ENCODE measurements at regions not wholly inside any gene's neighbourhood (a gene's known extent, or its start where the extent isn't known, plus 50 kb on each side); places are given as distances from the start of the nearest gene placed in this dataset.

GRCh38 chr5:13640270-13640669 lies 304.2 kb downstream of the DNAH5 start:
- Mint-ChIP-seq H3K36me3 (ENCODE audit: low read depth) (no peaks in the 10 kb centered on the region), H3K27ac (no peak overlapping the region), H3K4me3 (no peak overlapping the region), H3K4me1 (no peaks in the 10 kb centered on the region), H3K9me3 (peaks cover 2% of the 10 kb centered on the region), H3K27me3 (no peaks in the 10 kb centered on the region)
- DNase-seq = no peak
- CTCF ChIA-PET = no interaction called here
- POLR2A ChIA-PET = no interaction called here

GRCh38 chr5:13632676-13633075 lies 311.8 kb downstream of the DNAH5 start:
- ChIA-PET CTCF (no interaction called here), POLR2A (no interaction called here)
- peaks cover 3% of the 10 kb centered on the region for H3K9me3 Mint-ChIP-seq

GRCh38 chr5:13629218-13629617 lies 315.3 kb downstream of the DNAH5 start:
- Mint-ChIP-seq H3K4me1 (no peaks in the 10 kb centered on the region), H3K9me3 (peaks cover 14% of the 10 kb centered on the region), H3K4me3 (no peak overlapping the region), H3K36me3 (ENCODE audit: low read depth) (no peaks in the 10 kb centered on the region), H3K27ac (no peak overlapping the region), H3K27me3 (no peaks in the 10 kb centered on the region)
- CTCF ChIA-PET = no interaction called here
- POLR2A ChIA-PET = no interaction called here
- DNase-seq = no peak

More at GRCh38 chr5:13632676-13633075, 311.8 kb downstream of the DNAH5 start:
- Mint-ChIP-seq H3K27ac (no peak overlapping the region), H3K4me3 (no peak overlapping the region), H3K4me1 (no peaks in the 10 kb centered on the region), H3K27me3 (no peaks in the 10 kb centered on the region), H3K36me3 (ENCODE audit: low read depth) (no peaks in the 10 kb centered on the region)
- DNase-seq = no peak

GRCh38 chr5:13627673-13628454 lies 316.6 kb downstream of the DNAH5 start:
- ChIA-PET CTCF (no interaction called here), POLR2A (no interaction called here)
- no peak for DNase-seq
- Mint-ChIP-seq H3K27ac (no peak overlapping the region), H3K4me3 (no peak overlapping the region), H3K36me3 (ENCODE audit: low read depth) (no peaks in the 10 kb centered on the region), H3K4me1 (no peaks in the 10 kb centered on the region), H3K27me3 (no peaks in the 10 kb centered on the region), H3K9me3 (peaks cover 14% of the 10 kb centered on the region)

- POLR2A ChIA-PET = no interaction called here
- DNase-seq = no peak
- no peak overlapping the region for H3K4me3 Mint-ChIP-seq
- H3K27me3 Mint-ChIP-seq = no peaks in the 10 kb centered on the region
- H3K9me3 Mint-ChIP-seq = peaks cover 16% of the 10 kb centered on the region
- H3K27ac Mint-ChIP-seq = no peak overlapping the region
- CTCF ChIA-PET = no interaction called here
- no peaks in the 10 kb centered on the region for H3K4me1 Mint-ChIP-seq
- no peaks in the 10 kb centered on the region for H3K36me3 Mint-ChIP-seq (ENCODE audit: low read depth)
Measured at GRCh38 chr5:13625616-13626198, 318.8 kb downstream of the DNAH5 start.

GRCh38 chr5:13624283-13625074 lies 320.0 kb downstream of the DNAH5 start:
- no peak for DNase-seq
- CTCF ChIA-PET = no interaction called here
- H3K27ac Mint-ChIP-seq = no peak overlapping the region
- no peak overlapping the region for H3K4me3 Mint-ChIP-seq
- H3K9me3 Mint-ChIP-seq = peaks cover 14% of the 10 kb centered on the region
- H3K4me1 Mint-ChIP-seq = no peaks in the 10 kb centered on the region
- POLR2A ChIA-PET = no interaction called here
- H3K27me3 Mint-ChIP-seq = no peaks in the 10 kb centered on the region
- no peaks in the 10 kb centered on the region for H3K36me3 Mint-ChIP-seq (ENCODE audit: low read depth)

GRCh38 chr5:13613621-13614020 lies 330.9 kb downstream of the DNAH5 start:
- no peaks in the 10 kb centered on the region for H3K4me1 Mint-ChIP-seq
- ChIA-PET POLR2A (no interaction called here), CTCF (no interaction called here)
- no peaks in the 10 kb centered on the region for H3K27me3 Mint-ChIP-seq
- H3K9me3 Mint-ChIP-seq = peaks cover 23% of the 10 kb centered on the region
- H3K36me3 Mint-ChIP-seq (ENCODE audit: low read depth) = no peaks in the 10 kb centered on the region
- DNase-seq = no peak
- no peak overlapping the region for H3K27ac Mint-ChIP-seq
- no peak overlapping the region for H3K4me3 Mint-ChIP-seq

GRCh38 chr5:13611604-13612003 lies 332.9 kb downstream of the DNAH5 start:
- no peak for DNase-seq
- Mint-ChIP-seq H3K27me3 (no peaks in the 10 kb centered on the region), H3K4me1 (no peaks in the 10 kb centered on the region), H3K36me3 (ENCODE audit: low read depth) (no peaks in the 10 kb centered on the region), H3K9me3 (peaks cover 23% of the 10 kb centered on the region), H3K27ac (no peak overlapping the region), H3K4me3 (no peak overlapping the region)
- ChIA-PET POLR2A (no interaction called here), CTCF (no interaction called here)

GRCh38 chr5:13609504-13609903 lies 335.0 kb downstream of the DNAH5 start:
- Mint-ChIP-seq H3K36me3 (ENCODE audit: low read depth) (no peaks in the 10 kb centered on the region), H3K9me3 (peaks cover 16% of the 10 kb centered on the region), H3K27ac (no peak overlapping the region), H3K4me3 (no peak overlapping the region), H3K4me1 (no peaks in the 10 kb centered on the region), H3K27me3 (no peaks in the 10 kb centered on the region)
- DNase-seq = no peak
- CTCF ChIA-PET = no interaction called here
- POLR2A ChIA-PET = no interaction called here

GRCh38 chr5:13606051-13606450 lies 338.4 kb downstream of the DNAH5 start:
- peaks cover 2% of the 10 kb centered on the region for H3K9me3 Mint-ChIP-seq
- DNase-seq = no peak
- H3K36me3 Mint-ChIP-seq (ENCODE audit: low read depth) = no peaks in the 10 kb centered on the region
- CTCF ChIA-PET = no interaction called here
- POLR2A ChIA-PET = no interaction called here
- H3K27ac Mint-ChIP-seq = no peak overlapping the region
- H3K27me3 Mint-ChIP-seq = no peaks in the 10 kb centered on the region
- H3K4me1 Mint-ChIP-seq = no peaks in the 10 kb centered on the region
- H3K4me3 Mint-ChIP-seq = no peak overlapping the region

- POLR2A ChIA-PET = no interaction called here
Measured at GRCh38 chr5:13601112-13601511, 343.4 kb downstream of the DNAH5 start.

GRCh38 chr5:13595978-13596377 lies 348.5 kb downstream of the DNAH5 start:
- Mint-ChIP-seq H3K9me3 (peaks cover 4% of the 10 kb centered on the region), H3K4me3 (no peak overlapping the region), H3K36me3 (ENCODE audit: low read depth) (no peaks in the 10 kb centered on the region), H3K27me3 (no peaks in the 10 kb centered on the region), H3K4me1 (no peaks in the 10 kb centered on the region), H3K27ac (no peak overlapping the region)
- DNase-seq = no peak
- POLR2A ChIA-PET = no interaction called here
- CTCF ChIA-PET = no interaction called here

More at GRCh38 chr5:13601112-13601511, 343.4 kb downstream of the DNAH5 start:
- no peak for DNase-seq
- CTCF ChIA-PET = no interaction called here
- no peaks in the 10 kb centered on the region for H3K36me3 Mint-ChIP-seq (ENCODE audit: low read depth)
- no peaks in the 10 kb centered on the region for H3K4me1 Mint-ChIP-seq
- peaks cover 4% of the 10 kb centered on the region for H3K9me3 Mint-ChIP-seq
- H3K27me3 Mint-ChIP-seq = no peaks in the 10 kb centered on the region
- no peak overlapping the region for H3K27ac Mint-ChIP-seq
- no peak overlapping the region for H3K4me3 Mint-ChIP-seq

GRCh38 chr5:13591621-13592020 lies 352.9 kb downstream of the DNAH5 start:
- H3K4me1 Mint-ChIP-seq = no peaks in the 10 kb centered on the region
- H3K36me3 Mint-ChIP-seq (ENCODE audit: low read depth) = no peaks in the 10 kb centered on the region
- no peak overlapping the region for H3K4me3 Mint-ChIP-seq
- ChIA-PET CTCF (no interaction called here), POLR2A (no interaction called here)
- no peak for DNase-seq
- H3K27me3 Mint-ChIP-seq = no peaks in the 10 kb centered on the region
- no peaks in the 10 kb centered on the region for H3K9me3 Mint-ChIP-seq
- no peak overlapping the region for H3K27ac Mint-ChIP-seq

- Mint-ChIP-seq H3K9me3 (no peaks in the 10 kb centered on the region), H3K27ac (no peak overlapping the region), H3K4me1 (no peaks in the 10 kb centered on the region), H3K36me3 (ENCODE audit: low read depth) (no peaks in the 10 kb centered on the region), H3K4me3 (no peak overlapping the region), H3K27me3 (no peaks in the 10 kb centered on the region)
- ChIA-PET POLR2A (no interaction called here), CTCF (no interaction called here)
- DNase-seq = no peak
Measured at GRCh38 chr5:13585324-13585723, 359.2 kb downstream of the DNAH5 start.

All from activated CD4-positive, alpha-beta memory T cell treated with anti-CD3 and anti-CD28 coated beads, Interleukin-2, amount 10 ng/mL, durations not matched to agents 7 days and 5 days (primary cell).